ENCODE measurements at regions not wholly inside any gene's neighbourhood (a gene's known extent, or its start where the extent isn't known, plus 50 kb on each side); places are given as distances from the start of the nearest gene placed in this dataset.

DNA sequence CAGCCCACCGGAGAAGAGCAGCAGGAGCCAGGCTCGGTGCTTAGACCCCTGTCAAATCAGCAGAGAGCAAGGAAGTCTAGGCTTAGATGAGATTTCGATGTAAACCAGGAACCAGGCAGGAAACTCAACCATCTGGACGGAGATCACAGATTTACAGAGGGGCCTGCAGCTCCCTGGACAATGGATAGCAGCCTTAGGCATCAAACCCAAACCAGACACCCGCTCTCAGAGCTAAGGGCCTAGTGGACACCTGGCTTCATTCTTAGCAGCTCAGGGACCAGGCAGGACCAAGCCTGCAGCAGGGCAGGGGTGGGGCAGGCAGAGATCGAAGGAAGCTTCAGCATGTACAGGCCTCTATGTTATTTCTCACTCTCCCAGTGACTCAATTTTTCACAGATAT, 127.8 kb upstream of the FMN2 start:
- no peaks in the 10 kb centered on the region for H3K9me3 ChIP-seq (replicated peaks; ENCODE audit: insufficient read depth, low read length)
- H3K79me2 ChIP-seq (ENCODE audit: low read length) = no peaks in the 10 kb centered on the region
- no peak for DNase-seq
- no peak overlapping the region for H3K27ac ChIP-seq (ENCODE audit: low read length)
- no peaks in the 10 kb centered on the region for H3K9me2 ChIP-seq (replicated peaks; ENCODE audit: insufficient read depth, low read length)
- H3K27me3 ChIP-seq (replicated peaks; ENCODE audit: insufficient read depth, low read length) = no peaks in the 10 kb centered on the region
- H3K9ac ChIP-seq (ENCODE audit: low read length) = no peak overlapping the region
- H4K20me1 ChIP-seq (ENCODE audit: insufficient read depth, low read length) = no peaks in the 10 kb centered on the region
- H3K36me3 ChIP-seq (replicated peaks; ENCODE audit: insufficient read depth, low read length) = no peaks in the 10 kb centered on the region
- H3K4me2 ChIP-seq (ENCODE audit: low read depth, low read length) = no peak overlapping the region
- H3F3A ChIP-seq (ENCODE audit: insufficient read depth, low read length) = no peaks in the 10 kb centered on the region
- no peak overlapping the region for H2AFZ ChIP-seq (ENCODE audit: low read length)
- no peak overlapping the region for H3K4me3 ChIP-seq (ENCODE audit: low read length)
- TF ChIP-seq EZH2phosphoT487 (IDR thresholded peaks at IDR 0.05; ENCODE audit: low read length) (no peak), CTCF (IDR thresholded peaks at IDR 0.05; ENCODE audit: low read length) (no peak), EZH2 (optimal IDR thresholded peaks at IDR 0.05; ENCODE audit: low read depth, low read length) (no peak)
- H3K4me1 ChIP-seq (ENCODE audit: low read length) = no peaks in the 10 kb centered on the region

DNA sequence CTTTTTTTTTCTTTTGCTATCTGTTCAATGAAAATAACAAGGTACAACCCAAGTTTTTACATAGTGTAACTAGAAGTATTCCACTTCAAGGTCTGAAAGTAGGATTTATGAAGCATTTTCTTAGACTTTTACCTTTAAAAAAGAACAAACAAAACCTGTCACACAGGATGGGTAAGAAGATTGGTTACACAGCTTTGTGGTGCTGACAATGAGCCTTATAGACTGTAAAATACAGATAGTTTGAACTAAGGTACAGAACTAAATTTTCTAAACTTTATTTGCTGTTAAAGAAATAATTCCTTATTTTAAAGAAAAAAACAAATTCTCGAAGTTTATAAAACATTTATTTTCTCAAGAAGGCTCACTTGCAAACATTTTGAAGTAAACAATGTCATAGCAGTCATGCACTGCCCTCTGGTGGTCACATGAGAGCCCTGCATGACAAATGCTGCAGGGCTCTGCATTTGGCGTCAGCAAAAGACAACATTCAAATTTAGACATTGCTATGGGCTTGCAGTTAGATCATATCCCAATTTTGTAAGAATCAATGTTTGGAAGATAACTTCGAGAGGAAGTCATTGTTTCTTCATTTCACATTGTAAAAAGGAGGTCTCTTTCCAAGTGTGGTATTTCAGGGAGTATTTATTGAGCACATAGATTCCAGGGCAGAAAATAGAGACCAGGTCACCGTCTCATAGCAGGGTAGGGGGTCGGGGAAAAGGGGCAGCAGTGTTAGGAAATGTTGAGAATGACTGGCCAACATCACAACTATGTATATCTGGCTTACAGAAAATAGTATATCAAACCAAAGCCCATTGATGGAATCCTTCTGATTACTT, 115.3 kb upstream of the FMN2 start:
- no peak overlapping the region for H3K9ac ChIP-seq (ENCODE audit: low read length)
- H3K9me2 ChIP-seq (replicated peaks; ENCODE audit: insufficient read depth, low read length) = no peaks in the 10 kb centered on the region
- no peaks in the 10 kb centered on the region for H3K79me2 ChIP-seq (ENCODE audit: low read length)
- peak; percentile 78 for DNase-seq
- H3F3A ChIP-seq (ENCODE audit: insufficient read depth, low read length) = no peaks in the 10 kb centered on the region
- peak; percentile 99 for TF ChIP-seq CTCF (IDR thresholded peaks at IDR 0.05; ENCODE audit: low read length)
- TF ChIP-seq EZH2 (optimal IDR thresholded peaks at IDR 0.05; ENCODE audit: low read depth, low read length) = no peak
- H2AFZ ChIP-seq (ENCODE audit: low read length) = 0 out of 2 replicates have a peak overlapping the region, but pooled peaks have one; percentile 10
- H3K36me3 ChIP-seq (replicated peaks; ENCODE audit: insufficient read depth, low read length) = no peaks in the 10 kb centered on the region
- H3K27me3 ChIP-seq (replicated peaks; ENCODE audit: insufficient read depth, low read length) = no peaks in the 10 kb centered on the region
- H4K20me1 ChIP-seq (ENCODE audit: insufficient read depth, low read length) = no peaks in the 10 kb centered on the region
- H3K4me3 ChIP-seq (ENCODE audit: low read length) = no peak overlapping the region
- H3K4me1 ChIP-seq (ENCODE audit: low read length) = no peaks in the 10 kb centered on the region; the same call in 1 of the 2 replicates
- H3K27ac ChIP-seq (ENCODE audit: low read length) = no peak overlapping the region
- no peak overlapping the region for H3K4me2 ChIP-seq (ENCODE audit: low read depth, low read length)
- H3K9me3 ChIP-seq (replicated peaks; ENCODE audit: insufficient read depth, low read length) = no peaks in the 10 kb centered on the region

DNA sequence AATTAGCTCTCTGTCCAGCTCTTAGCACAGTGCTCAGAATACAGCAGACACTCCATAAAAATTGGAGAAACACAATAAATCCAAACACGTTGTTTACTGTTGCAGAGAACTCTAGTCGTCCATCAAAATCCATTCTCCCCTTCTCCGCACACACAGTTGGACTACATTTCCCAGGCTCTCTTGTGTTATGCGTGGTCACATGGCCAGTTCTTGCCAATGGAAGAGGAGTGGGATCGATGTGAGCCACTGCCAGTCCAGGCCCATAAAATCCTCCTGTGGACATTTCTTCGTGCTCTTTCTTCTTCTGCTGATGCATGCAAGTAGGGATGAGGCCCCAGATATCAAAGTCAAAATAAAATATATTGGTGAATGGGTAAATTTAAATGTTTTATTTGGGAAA, 114.3 kb upstream of the FMN2 start:
- Histone ChIP-seq H3K36me3 (replicated peaks; ENCODE audit: insufficient read depth, low read length) (no peaks in the 10 kb centered on the region), H3K9me3 (replicated peaks; ENCODE audit: insufficient read depth, low read length) (no peaks in the 10 kb centered on the region), H3F3A (ENCODE audit: insufficient read depth, low read length) (no peaks in the 10 kb centered on the region), H4K20me1 (ENCODE audit: insufficient read depth, low read length) (no peaks in the 10 kb centered on the region), H3K4me3 (ENCODE audit: low read length) (no peak overlapping the region), H3K4me1 (ENCODE audit: low read length) (no peaks in the 10 kb centered on the region; the same call in 1 of the 2 replicates), H3K9ac (ENCODE audit: low read length) (no peak overlapping the region), H3K79me2 (ENCODE audit: low read length) (no peaks in the 10 kb centered on the region), H3K27ac (ENCODE audit: low read length) (no peak overlapping the region), H3K4me2 (ENCODE audit: low read depth, low read length) (no peak overlapping the region), H3K27me3 (replicated peaks; ENCODE audit: insufficient read depth, low read length) (no peaks in the 10 kb centered on the region), H2AFZ (ENCODE audit: low read length) (no peak overlapping the region), H3K9me2 (replicated peaks; ENCODE audit: insufficient read depth, low read length) (no peaks in the 10 kb centered on the region)
- no peak for DNase-seq
- TF ChIP-seq EZH2phosphoT487 (IDR thresholded peaks at IDR 0.05; ENCODE audit: low read length) = no peak
- TF ChIP-seq EZH2 (optimal IDR thresholded peaks at IDR 0.05; ENCODE audit: low read depth, low read length) = no peak
- TF ChIP-seq CTCF (IDR thresholded peaks at IDR 0.05; ENCODE audit: low read length) = no peak
